ENCODE measurements at regions not wholly inside any gene's neighbourhood (a gene's known extent, or its start where the extent isn't known, plus 50 kb on each side); places are given as distances from the start of the nearest gene placed in this dataset.

DNA sequence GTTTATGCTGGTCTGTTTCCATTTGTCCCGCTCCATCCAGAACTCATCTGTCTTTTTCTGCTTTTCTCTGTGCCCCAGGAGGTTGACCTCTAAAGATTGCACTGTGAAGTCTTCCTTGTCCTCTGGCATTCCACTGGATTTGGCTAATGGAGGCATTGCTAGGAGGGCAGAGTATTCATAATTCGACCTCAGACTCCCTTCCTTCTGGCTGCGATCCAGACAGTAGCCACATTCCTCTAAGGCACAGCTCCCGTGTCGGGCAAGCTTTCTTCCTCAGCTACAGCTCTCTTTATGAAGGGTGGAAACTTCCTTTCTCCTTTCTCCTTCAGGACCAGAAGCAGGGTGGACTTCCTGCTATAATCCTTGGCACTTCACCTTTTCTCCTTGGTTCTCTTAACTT, 175.9 kb downstream of the BAMBI start:
- H3K4me3 ChIP-seq (replicated peaks; ENCODE audit: low read depth, low read length) = no peak overlapping the region
- peak; percentile 66 for DNase-seq (ENCODE audit: low read depth)
- TF ChIP-seq, protein P1, sequence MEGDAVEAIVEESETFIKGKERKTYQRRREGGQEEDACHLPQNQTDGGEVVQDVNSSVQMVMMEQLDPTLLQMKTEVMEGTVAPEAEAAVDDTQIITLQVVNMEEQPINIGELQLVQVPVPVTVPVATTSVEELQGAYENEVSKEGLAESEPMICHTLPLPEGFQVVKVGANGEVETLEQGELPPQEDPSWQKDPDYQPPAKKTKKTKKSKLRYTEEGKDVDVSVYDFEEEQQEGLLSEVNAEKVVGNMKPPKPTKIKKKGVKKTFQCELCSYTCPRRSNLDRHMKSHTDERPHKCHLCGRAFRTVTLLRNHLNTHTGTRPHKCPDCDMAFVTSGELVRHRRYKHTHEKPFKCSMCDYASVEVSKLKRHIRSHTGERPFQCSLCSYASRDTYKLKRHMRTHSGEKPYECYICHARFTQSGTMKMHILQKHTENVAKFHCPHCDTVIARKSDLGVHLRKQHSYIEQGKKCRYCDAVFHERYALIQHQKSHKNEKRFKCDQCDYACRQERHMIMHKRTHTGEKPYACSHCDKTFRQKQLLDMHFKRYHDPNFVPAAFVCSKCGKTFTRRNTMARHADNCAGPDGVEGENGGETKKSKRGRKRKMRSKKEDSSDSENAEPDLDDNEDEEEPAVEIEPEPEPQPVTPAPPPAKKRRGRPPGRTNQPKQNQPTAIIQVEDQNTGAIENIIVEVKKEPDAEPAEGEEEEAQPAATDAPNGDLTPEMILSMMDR (IDR thresholded peaks at IDR 0.05; ENCODE audit: low read length, missing control alignments) = no peak

- H3K4me3 ChIP-seq (replicated peaks; ENCODE audit: low read depth, low read length) = no peak overlapping the region
- TF ChIP-seq, protein P1 (IDR thresholded peaks at IDR 0.05; ENCODE audit: low read length, missing control alignments) = no peak
- DNase-seq (ENCODE audit: low read depth) = no peak
These were observed 179.8 kb downstream of the BAMBI start for GRCh38 chr10:28857164-28857563.

GRCh38 chr10:28858646-28859045, 181.3 kb downstream of the BAMBI start:
- no peak for DNase-seq (ENCODE audit: low read depth)
- TF ChIP-seq, protein P1 (IDR thresholded peaks at IDR 0.05; ENCODE audit: low read length, missing control alignments) = no peak
- no peak overlapping the region for H3K4me3 ChIP-seq (replicated peaks; ENCODE audit: low read depth, low read length)

- no peak for DNase-seq (ENCODE audit: low read depth)
- H3K4me3 ChIP-seq (replicated peaks; ENCODE audit: low read depth, low read length) = no peak overlapping the region
- TF ChIP-seq, protein P1 (IDR thresholded peaks at IDR 0.05; ENCODE audit: low read length, missing control alignments) = no peak
These were observed 182.5 kb downstream of the BAMBI start for GRCh38 chr10:28859791-28860190.

DNA sequence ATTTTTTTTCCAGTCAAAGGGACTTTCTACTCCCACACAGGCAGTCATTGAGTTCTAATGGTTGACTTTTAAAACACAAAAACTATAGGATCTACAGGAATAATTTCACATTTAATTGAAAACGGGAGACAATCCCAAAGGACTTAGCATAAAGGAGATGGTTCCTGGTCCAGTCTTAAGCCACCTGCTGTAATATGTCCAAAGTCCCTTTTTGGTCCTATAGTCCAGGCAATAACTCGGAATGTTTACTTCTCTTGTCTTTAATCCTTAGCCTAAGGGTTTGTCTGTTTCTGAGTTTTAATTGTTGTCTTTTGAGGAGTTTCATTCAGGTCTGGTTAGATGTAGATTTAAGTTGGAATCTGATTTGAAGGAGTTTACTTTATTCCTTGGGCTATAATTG, 184.9 kb downstream of the BAMBI start:
- H3K4me3 ChIP-seq (replicated peaks; ENCODE audit: low read depth, low read length) = no peak overlapping the region
- TF ChIP-seq, protein P1 (IDR thresholded peaks at IDR 0.05; ENCODE audit: low read length, missing control alignments) = no peak
- no peak for DNase-seq (ENCODE audit: low read depth)

DNA sequence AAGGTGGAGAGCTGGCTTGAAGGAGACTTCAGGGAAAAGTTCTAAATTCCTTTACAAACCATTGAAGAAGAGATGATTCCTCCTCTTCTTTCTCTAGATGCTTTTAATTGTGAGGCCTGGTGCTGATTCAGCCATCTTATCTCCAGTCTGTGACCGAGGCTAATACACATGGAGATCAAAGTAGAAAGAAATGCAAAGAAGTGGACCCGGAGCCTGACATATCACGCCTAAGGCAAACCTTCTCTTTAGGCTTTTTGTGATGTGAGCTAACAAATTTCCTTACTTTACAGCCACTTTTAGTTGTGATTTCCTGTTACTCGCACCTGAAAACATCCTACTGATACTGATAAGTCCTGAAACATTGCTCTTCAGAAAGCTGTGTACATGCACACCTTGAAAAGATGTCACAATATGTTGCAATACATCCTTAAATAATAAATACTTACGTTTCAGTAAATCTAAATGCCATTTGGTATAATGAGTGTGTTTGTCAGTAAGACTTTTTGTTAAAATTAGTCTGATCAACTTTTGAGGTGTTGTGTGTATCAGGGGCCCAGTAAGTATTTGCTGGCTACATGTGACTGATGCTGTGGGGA, 192.4 kb downstream of the BAMBI start:
- DNase-seq (ENCODE audit: low read depth) = no peak
- H3K4me3 ChIP-seq (replicated peaks; ENCODE audit: low read depth, low read length) = no peak overlapping the region
- TF ChIP-seq, protein P1 (IDR thresholded peaks at IDR 0.05; ENCODE audit: low read length, missing control alignments) = no peak

DNA sequence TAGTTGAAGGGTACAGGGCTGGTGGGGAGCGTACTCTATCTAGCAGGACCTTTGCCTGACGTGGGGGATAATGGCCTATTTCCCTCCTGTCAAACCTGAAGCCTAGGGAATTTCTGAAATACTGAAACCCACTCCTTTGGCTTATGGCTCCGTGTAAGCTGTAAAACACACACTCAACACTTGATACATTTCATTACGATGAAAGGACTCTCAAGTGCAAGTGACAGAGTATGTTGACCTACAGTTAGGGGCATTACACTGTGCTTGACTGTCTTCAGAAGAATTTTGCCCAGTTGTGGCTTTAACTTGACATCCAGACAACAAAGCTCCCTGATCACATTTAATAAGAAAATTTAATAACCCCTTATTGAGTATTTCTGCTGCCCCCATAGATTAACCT, 194.3 kb downstream of the BAMBI start:
- no peak overlapping the region for H3K4me3 ChIP-seq (replicated peaks; ENCODE audit: low read depth, low read length)
- no peak for DNase-seq (ENCODE audit: low read depth)
- TF ChIP-seq, protein P1 (IDR thresholded peaks at IDR 0.05; ENCODE audit: low read length, missing control alignments) = no peak

Data from fibroblast of pulmonary artery (primary cell).